ENCODE measurements at regions not wholly inside any gene's neighbourhood (a gene's known extent, or its start where the extent isn't known, plus 50 kb on each side); places are given as distances from the start of the nearest gene placed in this dataset.

GRCh38 chr2:18410543-18410942 lies 149.9 kb downstream of the RDH14 start:
- TF ChIP-seq EZH2 (IDR thresholded peaks at IDR 0.05; ENCODE audit: low read depth, low read length, severe bottlenecking) (no peak), SIX5 (IDR thresholded peaks at IDR 0.05; ENCODE audit: low read depth, low read length) (no peak), POLR2A (IDR thresholded peaks at IDR 0.05; ENCODE audit: control extremely low read depth in 1 of 2, low read depth in 2 of 2, low read length in 2 of 2) (no peak), POLR2AphosphoS5 (IDR thresholded peaks at IDR 0.05; ENCODE audit: low read depth, low read length) (no peak), EP300 (IDR thresholded peaks at IDR 0.05; ENCODE audit: borderline replicate concordance in 1 of 2, low read depth in 2 of 2, low read length in 2 of 2) (no peak), CBX8 (IDR thresholded peaks at IDR 0.05; ENCODE audit: borderline replicate concordance, low read depth, low read length) (no peak), CBX5 (IDR thresholded peaks at IDR 0.05; ENCODE audit: low read depth, low read length) (no peak), USF2 (IDR thresholded peaks at IDR 0.05; ENCODE audit: low read length) (no peak), JUN (IDR thresholded peaks at IDR 0.05; ENCODE audit: low read depth, low read length) (no peak), KDM5A (IDR thresholded peaks at IDR 0.05; ENCODE audit: low read length) (no peak)
- TF ChIP-seq, protein P1, sequence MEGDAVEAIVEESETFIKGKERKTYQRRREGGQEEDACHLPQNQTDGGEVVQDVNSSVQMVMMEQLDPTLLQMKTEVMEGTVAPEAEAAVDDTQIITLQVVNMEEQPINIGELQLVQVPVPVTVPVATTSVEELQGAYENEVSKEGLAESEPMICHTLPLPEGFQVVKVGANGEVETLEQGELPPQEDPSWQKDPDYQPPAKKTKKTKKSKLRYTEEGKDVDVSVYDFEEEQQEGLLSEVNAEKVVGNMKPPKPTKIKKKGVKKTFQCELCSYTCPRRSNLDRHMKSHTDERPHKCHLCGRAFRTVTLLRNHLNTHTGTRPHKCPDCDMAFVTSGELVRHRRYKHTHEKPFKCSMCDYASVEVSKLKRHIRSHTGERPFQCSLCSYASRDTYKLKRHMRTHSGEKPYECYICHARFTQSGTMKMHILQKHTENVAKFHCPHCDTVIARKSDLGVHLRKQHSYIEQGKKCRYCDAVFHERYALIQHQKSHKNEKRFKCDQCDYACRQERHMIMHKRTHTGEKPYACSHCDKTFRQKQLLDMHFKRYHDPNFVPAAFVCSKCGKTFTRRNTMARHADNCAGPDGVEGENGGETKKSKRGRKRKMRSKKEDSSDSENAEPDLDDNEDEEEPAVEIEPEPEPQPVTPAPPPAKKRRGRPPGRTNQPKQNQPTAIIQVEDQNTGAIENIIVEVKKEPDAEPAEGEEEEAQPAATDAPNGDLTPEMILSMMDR (IDR thresholded peaks at IDR 0.05; ENCODE audit: control extremely low read depth in 1 of 3, insufficient read depth in 1 of 3, low read depth in 1 of 3, low read length in 3 of 3) = no peak
- TF ChIP-seq, protein P2, sequence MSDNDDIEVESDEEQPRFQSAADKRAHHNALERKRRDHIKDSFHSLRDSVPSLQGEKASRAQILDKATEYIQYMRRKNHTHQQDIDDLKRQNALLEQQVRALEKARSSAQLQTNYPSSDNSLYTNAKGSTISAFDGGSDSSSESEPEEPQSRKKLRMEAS (IDR thresholded peaks at IDR 0.05) = no peak
